ENCODE measurements at regions not wholly inside any gene's neighbourhood (a gene's known extent, or its start where the extent isn't known, plus 50 kb on each side); places are given as distances from the start of the nearest gene placed in this dataset.

- TF ChIP-seq, protein P1, sequence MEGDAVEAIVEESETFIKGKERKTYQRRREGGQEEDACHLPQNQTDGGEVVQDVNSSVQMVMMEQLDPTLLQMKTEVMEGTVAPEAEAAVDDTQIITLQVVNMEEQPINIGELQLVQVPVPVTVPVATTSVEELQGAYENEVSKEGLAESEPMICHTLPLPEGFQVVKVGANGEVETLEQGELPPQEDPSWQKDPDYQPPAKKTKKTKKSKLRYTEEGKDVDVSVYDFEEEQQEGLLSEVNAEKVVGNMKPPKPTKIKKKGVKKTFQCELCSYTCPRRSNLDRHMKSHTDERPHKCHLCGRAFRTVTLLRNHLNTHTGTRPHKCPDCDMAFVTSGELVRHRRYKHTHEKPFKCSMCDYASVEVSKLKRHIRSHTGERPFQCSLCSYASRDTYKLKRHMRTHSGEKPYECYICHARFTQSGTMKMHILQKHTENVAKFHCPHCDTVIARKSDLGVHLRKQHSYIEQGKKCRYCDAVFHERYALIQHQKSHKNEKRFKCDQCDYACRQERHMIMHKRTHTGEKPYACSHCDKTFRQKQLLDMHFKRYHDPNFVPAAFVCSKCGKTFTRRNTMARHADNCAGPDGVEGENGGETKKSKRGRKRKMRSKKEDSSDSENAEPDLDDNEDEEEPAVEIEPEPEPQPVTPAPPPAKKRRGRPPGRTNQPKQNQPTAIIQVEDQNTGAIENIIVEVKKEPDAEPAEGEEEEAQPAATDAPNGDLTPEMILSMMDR (IDR thresholded peaks at IDR 0.05) = no peak
- TF ChIP-seq POLR2A (IDR thresholded peaks at IDR 0.05) = no peak
Observed at GRCh38 chr6:91485047-91485446, 898.2 kb upstream of the MAP3K7 start.

Measured in body of pancreas (tissue), 4 donors.